Cardiac muscle cell (in vitro differentiated cells and primary cell): ENCODE measurements at regions not wholly inside any gene's neighbourhood (a gene's known extent, or its start where the extent isn't known, plus 50 kb on each side); places are given as distances from the start of the nearest gene placed in this dataset.

Experiments used
- DNase-seq, 2 donors: peaks; one replicate each; pipeline versions ENCODE4 v3.0.0 to v3.0.0-alpha.2; 2010 to 2017; ENCODE audit warnings: low read depth in 1 of 2, low spot score in 1 of 2
- H3K27ac ChIP-seq: fragments of 200-600 bp; sonication (generic); 2 replicates; pipeline ENCODE4 v1.5.1; 2016
- H3K27me3 ChIP-seq: fragments of 200-600 bp; sonication (generic); 2 replicates; pipeline ENCODE4 v1.6.0; 2016; ENCODE audit warnings: control low read depth
- H3K36me3 ChIP-seq: fragments of 200-600 bp; sonication (generic); 2 replicates; pipeline ENCODE4 v1.5.1; 2016; ENCODE audit warnings: control low read depth
- H3K4me1 ChIP-seq: fragments of 200-600 bp; sonication (generic); 2 replicates; pipeline ENCODE4 v1.8.1; 2017; ENCODE audit warnings: low read depth, mild to moderate bottlenecking, mixed run types
- H3K4me3 ChIP-seq: fragments of 200-600 bp; sonication (generic); 2 replicates; pipeline ENCODE4 v1.5.1; 2016; ENCODE audit warnings: mild to moderate bottlenecking
- H3K9me3 ChIP-seq: fragments of 200-600 bp; sonication (generic); 2 replicates; pipeline ENCODE4 v1.5.1; 2017; ENCODE audit warnings: low read depth, mild to moderate bottlenecking, control low read depth
- CTCF ChIP-seq: IDR thresholded peaks from 2 replicates; pipeline ENCODE4 v1.5.1; 2012; ENCODE audit warnings: low read depth, mild to moderate bottlenecking, low read length

- H3K9me3 ChIP-seq = no peaks in the 10 kb centered on the region
- no peaks in the 10 kb centered on the region for H3K36me3 ChIP-seq
- no peak overlapping the region for H3K4me3 ChIP-seq
- TF ChIP-seq CTCF = no peak
- H3K27me3 ChIP-seq = no peaks in the 10 kb centered on the region
- DNase-seq = peak in 1 of 2 donors; percentile 15
- H3K4me1 ChIP-seq = peaks cover 9% of the 10 kb centered on the region
- peak overlapping the region; percentile 49 for H3K27ac ChIP-seq
These were observed 307.3 kb downstream of the RAPGEF2 start for GRCh38 chr4:159410076-159410777.

GRCh38 chr4:159410891-159411290 lies 308.0 kb downstream of the RAPGEF2 start:
- Histone ChIP-seq H3K36me3 (no peaks in the 10 kb centered on the region), H3K27me3 (no peaks in the 10 kb centered on the region), H3K9me3 (no peaks in the 10 kb centered on the region), H3K4me1 (peaks cover 9% of the 10 kb centered on the region), H3K27ac (peak overlapping the region; percentile 49), H3K4me3 (no peak overlapping the region)
- TF ChIP-seq CTCF = no peak
- no peak for DNase-seq

GRCh38 chr4:159413306-159413943 lies 310.5 kb downstream of the RAPGEF2 start:
- TF ChIP-seq CTCF = no peak
- Histone ChIP-seq H3K4me3 (no peak overlapping the region), H3K27ac (no peak overlapping the region), H3K9me3 (no peaks in the 10 kb centered on the region), H3K36me3 (no peaks in the 10 kb centered on the region), H3K4me1 (peaks cover 9% of the 10 kb centered on the region), H3K27me3 (no peaks in the 10 kb centered on the region)
- DNase-seq = peak in 1 of 2 donors; percentile 22

GRCh38 chr4:159414305-159414704 lies 311.4 kb downstream of the RAPGEF2 start:
- no peak for DNase-seq
- H3K9me3 ChIP-seq = no peaks in the 10 kb centered on the region
- TF ChIP-seq CTCF = no peak
- H3K4me1 ChIP-seq = peaks cover 9% of the 10 kb centered on the region
- no peak overlapping the region for H3K4me3 ChIP-seq
- H3K36me3 ChIP-seq = no peaks in the 10 kb centered on the region
- no peaks in the 10 kb centered on the region for H3K27me3 ChIP-seq
- no peak overlapping the region for H3K27ac ChIP-seq

- Histone ChIP-seq H3K36me3 (no peaks in the 10 kb centered on the region), H3K9me3 (no peaks in the 10 kb centered on the region)
These were observed 313.2 kb downstream of the RAPGEF2 start for GRCh38 chr4:159416073-159416472.

More at GRCh38 chr4:159416073-159416472, 313.2 kb downstream of the RAPGEF2 start:
- no peak overlapping the region for H3K27ac ChIP-seq
- no peak for DNase-seq
- no peaks in the 10 kb centered on the region for H3K27me3 ChIP-seq
- H3K4me1 ChIP-seq = no peaks in the 10 kb centered on the region
- no peak for TF ChIP-seq CTCF
- H3K4me3 ChIP-seq = no peak overlapping the region
